Rectal smooth muscle tissue (tissue), 1 donor: ENCODE measurements at regions not wholly inside any gene's neighbourhood (a gene's known extent, or its start where the extent isn't known, plus 50 kb on each side); places are given as distances from the start of the nearest gene placed in this dataset.

Source experiments
- H3K27ac ChIP-seq: one replicate; pipeline ENCODE4 v1.7.0; 2013; ENCODE audit warnings: low read depth, low read length, inconsistent platforms
- H3K27me3 ChIP-seq: one replicate; pipeline ENCODE4 v1.7.0; 2013; ENCODE audit warnings: low read length; ENCODE audit not compliant: control insufficient read depth, insufficient read depth
- H3K36me3 ChIP-seq: one replicate; pipeline ENCODE4 v1.7.0; 2013; ENCODE audit warnings: low read length; ENCODE audit not compliant: control insufficient read depth, insufficient read depth
- H3K4me1 ChIP-seq: one replicate; pipeline ENCODE4 v1.7.0; 2013; ENCODE audit warnings: low read length; ENCODE audit not compliant: control insufficient read depth, insufficient read depth
- H3K4me3 ChIP-seq: one replicate; pipeline ENCODE4 v1.7.0; 2013; ENCODE audit warnings: low read length
- H3K9ac ChIP-seq: one replicate; pipeline ENCODE4 v1.7.0; 2013; ENCODE audit warnings: low read length

DNA sequence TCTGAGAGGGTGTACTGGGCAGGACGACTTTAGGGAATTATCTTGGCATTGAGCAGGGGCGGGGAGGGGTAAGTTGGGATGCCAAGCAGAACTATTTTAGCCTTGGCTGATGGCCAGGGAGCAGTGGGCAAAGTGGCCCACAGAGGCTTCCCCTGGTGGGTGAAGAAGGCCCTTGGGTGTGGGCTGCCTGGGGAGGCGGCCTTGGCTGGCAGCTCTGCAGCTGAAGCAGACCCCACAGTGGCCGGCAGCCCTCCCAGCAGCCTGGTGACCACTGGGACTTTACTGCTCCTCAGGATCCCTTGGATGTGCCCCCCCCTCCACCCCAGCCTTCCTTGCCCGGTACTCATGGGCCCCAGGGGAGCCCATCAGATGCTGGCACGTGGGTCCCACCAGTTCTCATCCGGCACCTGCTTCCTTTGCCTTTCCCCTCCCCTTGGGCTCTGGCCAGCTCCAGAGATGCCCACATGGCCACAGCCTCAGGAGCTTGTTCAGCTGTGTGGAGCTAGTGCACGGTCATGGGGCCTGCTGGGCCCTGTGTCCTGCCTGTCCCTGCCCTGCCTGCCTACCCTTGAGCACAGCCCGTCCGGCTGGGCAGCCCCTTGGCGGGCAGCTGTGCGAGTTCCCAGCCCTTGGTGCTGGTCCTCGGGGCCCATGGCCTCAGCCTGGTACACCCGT, 122.1 kb upstream of the HS6ST1 start:
- Histone ChIP-seq H3K36me3 (no peaks in the 10 kb centered on the region), H3K27me3 (no peaks in the 10 kb centered on the region), H3K27ac (no peak overlapping the region), H3K4me1 (no peaks in the 10 kb centered on the region), H3K9ac (no peak overlapping the region), H3K4me3 (no peak overlapping the region)

DNA sequence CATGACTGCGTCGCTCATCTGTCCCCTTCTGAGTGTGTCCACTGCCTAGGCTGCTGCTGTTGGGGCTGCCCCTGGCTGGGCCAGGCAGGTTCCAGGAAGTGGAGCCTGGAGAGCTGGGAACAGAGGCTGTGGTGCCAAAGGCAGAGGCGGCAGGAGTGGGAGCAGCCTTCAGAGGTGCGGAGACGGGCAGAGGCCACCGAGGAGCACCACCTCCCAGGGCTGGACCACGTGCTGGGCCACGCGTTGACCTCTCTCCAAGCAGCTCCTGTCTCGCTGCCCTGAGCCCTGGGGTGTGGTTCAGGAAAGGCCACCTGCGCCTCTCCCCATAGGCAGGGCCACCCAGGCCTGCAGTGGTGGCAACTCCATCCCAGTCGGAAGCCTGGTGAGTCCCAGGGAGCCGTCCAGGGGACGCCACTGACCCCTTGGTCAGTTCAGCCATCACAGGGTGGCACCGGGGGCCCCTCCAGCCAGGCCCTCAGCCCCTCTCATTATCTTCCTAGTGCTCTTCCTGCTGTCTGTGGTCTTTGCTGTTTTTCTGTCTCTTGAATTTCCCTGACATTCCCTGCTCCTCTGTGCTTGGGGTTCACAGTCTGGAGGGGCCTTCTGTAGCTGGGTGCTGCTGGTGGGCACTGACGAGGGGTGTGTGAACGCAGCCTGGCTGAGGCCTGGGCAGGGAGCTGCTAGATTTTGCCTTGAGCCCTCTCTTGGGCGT, 122.8 kb upstream of the HS6ST1 start:
- no peaks in the 10 kb centered on the region for H3K27me3 ChIP-seq
- H3K36me3 ChIP-seq: no peaks in the 10 kb centered on the region

GRCh38 chr2:128442053-128442751, 123.5 kb upstream of the HS6ST1 start:
- Histone ChIP-seq H3K36me3 (no peaks in the 10 kb centered on the region), H3K27ac (no peak overlapping the region), H3K4me3 (no peak overlapping the region), H3K4me1 (no peaks in the 10 kb centered on the region), H3K9ac (no peak overlapping the region), H3K27me3 (no peaks in the 10 kb centered on the region)

More for the DNA sequence above, 122.8 kb upstream of the HS6ST1 start:
- Histone ChIP-seq H3K27ac (no peak overlapping the region), H3K4me1 (no peaks in the 10 kb centered on the region), H3K9ac (no peak overlapping the region), H3K4me3 (no peak overlapping the region)

DNA sequence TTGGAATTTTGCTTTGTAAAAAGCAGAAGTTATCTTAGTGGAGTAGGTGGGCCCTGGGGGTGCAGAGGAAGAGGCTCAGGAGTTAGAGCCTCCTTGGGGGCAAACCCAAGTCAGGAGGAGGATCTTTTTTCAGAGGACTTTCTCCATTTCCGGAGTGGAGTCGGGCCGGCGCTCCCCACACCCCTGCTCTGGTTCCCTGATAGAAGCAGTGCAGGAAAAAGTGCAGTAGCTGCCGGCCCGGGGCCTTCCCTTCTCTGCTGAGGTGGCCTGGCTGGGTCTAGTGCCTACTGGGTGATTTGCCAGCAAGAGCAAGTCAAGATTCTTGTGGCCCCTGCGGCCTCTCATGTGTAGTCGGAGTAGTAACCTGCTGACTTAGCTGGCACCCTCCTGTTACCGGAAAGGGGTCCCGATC, 124.2 kb upstream of the HS6ST1 start:
- Histone ChIP-seq H3K27ac (no peak overlapping the region), H3K27me3 (no peaks in the 10 kb centered on the region), H3K9ac (no peak overlapping the region), H3K4me1 (no peaks in the 10 kb centered on the region), H3K36me3 (no peaks in the 10 kb centered on the region), H3K4me3 (no peak overlapping the region)

- Histone ChIP-seq H3K27ac (no peak overlapping the region), H3K4me3 (no peak overlapping the region), H3K27me3 (no peaks in the 10 kb centered on the region), H3K4me1 (no peaks in the 10 kb centered on the region), H3K9ac (no peak overlapping the region), H3K36me3 (no peaks in the 10 kb centered on the region)
Observed at GRCh38 chr2:128444121-128444771, 125.6 kb upstream of the HS6ST1 start.

DNA sequence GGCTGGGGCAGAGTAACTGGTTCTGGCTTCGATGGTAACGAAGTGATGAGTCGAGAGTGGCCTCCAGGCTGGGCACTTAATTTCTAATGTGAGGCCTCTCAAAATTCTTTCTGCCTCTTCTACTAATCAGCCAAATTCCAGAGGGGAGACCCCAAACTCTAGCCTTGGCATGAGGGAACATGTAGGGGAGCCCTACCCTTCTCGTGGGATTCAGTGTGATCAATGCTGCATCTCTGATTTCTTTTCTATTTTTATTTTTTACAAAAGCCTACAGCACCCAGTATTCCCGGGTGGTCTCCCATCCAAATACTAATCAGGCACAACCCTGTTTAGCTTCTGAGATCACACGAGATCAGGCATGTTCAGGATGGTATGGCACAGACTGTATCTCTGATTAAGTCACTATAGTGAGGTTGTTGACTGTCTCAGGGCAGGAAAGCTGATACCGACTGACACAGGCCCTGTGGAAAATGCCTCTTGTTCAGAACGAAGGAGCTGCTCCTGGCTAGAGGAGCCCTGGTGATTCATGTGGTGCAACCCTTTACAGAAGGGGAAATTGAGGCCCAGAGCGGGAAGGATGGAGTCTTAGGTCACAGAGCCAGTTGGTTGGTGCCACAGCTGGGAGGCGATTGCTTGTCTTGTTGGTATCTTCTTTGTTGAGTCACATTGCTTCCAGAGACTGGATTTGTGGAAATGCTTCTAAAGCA, 126.3 kb upstream of the HS6ST1 start:
- no peak overlapping the region for H3K27ac ChIP-seq
- H3K9ac ChIP-seq: no peak overlapping the region
- H3K27me3 ChIP-seq: no peaks in the 10 kb centered on the region
- H3K4me3 ChIP-seq: no peak overlapping the region
- H3K36me3 ChIP-seq: no peaks in the 10 kb centered on the region
- H3K4me1 ChIP-seq: no peaks in the 10 kb centered on the region

GRCh38 chr2:128445523-128445900, 126.8 kb upstream of the HS6ST1 start:
- Histone ChIP-seq H3K27me3 (no peaks in the 10 kb centered on the region), H3K4me3 (no peak overlapping the region), H3K36me3 (no peaks in the 10 kb centered on the region), H3K4me1 (no peaks in the 10 kb centered on the region), H3K9ac (no peak overlapping the region), H3K27ac (no peak overlapping the region)

GRCh38 chr2:128446049-128446873, 127.6 kb upstream of the HS6ST1 start:
- H3K27ac ChIP-seq: no peak overlapping the region
- no peak overlapping the region for H3K4me3 ChIP-seq
- H3K9ac ChIP-seq: no peak overlapping the region
- H3K4me1 ChIP-seq: no peaks in the 10 kb centered on the region
- H3K36me3 ChIP-seq: no peaks in the 10 kb centered on the region
- H3K27me3 ChIP-seq: no peaks in the 10 kb centered on the region

GRCh38 chr2:128446874-128447537, 128.3 kb upstream of the HS6ST1 start:
- Histone ChIP-seq H3K4me3 (no peak overlapping the region), H3K27ac (no peak overlapping the region), H3K36me3 (no peaks in the 10 kb centered on the region), H3K27me3 (no peaks in the 10 kb centered on the region), H3K4me1 (no peaks in the 10 kb centered on the region), H3K9ac (no peak overlapping the region)

- Histone ChIP-seq H3K27ac (no peak overlapping the region), H3K4me1 (no peaks in the 10 kb centered on the region), H3K9ac (no peak overlapping the region), H3K4me3 (no peak overlapping the region), H3K36me3 (no peaks in the 10 kb centered on the region), H3K27me3 (no peaks in the 10 kb centered on the region)
Observed at GRCh38 chr2:128447538-128447995, 128.9 kb upstream of the HS6ST1 start.
